ENCODE measurements at regions not wholly inside any gene's neighbourhood (a gene's known extent, or its start where the extent isn't known, plus 50 kb on each side); places are given as distances from the start of the nearest gene placed in this dataset.

DNA sequence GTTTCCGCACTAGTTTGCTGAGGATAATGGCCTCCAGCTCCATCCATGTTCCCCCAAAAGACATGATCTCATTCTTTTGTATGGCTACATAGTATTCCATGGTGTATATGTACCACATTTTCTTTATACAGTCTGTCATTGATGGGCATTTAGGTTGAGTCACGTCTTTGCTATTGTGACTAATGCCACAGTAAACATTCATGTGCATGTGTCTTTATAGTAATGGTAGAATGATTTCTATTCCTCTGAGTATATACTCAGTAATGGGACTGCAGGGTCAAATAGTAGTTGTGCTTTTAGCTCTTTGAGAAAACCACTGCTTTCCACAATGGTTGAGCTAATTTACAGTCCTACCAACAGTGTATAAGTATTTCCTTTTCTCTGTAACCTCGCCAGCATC, 78.3 kb upstream of the BCL9 start:
- no peak for DNase-seq (ENCODE audit: low read depth, low spot score)

DNA sequence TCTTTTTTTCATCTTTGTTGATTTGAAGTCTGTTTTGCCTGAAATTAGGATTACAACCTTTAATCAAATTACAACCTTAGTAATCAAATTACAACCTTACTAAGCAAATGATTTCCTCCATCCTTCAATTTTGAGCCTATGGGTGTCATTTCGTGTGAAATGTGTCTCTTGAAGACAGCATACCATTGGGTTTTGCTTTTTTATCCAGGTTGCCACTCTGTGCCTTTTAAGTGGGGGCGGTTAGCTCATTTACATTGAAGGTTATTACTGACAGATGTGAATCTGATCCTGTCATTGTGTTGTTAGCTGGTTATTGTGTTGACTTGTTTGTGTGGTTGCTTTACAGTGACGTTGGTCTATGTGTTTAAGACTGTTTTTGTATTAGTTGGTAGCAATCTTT, 74.8 kb upstream of the BCL9 start:
- DNase-seq (ENCODE audit: low read depth, low spot score) = no peak

DNA sequence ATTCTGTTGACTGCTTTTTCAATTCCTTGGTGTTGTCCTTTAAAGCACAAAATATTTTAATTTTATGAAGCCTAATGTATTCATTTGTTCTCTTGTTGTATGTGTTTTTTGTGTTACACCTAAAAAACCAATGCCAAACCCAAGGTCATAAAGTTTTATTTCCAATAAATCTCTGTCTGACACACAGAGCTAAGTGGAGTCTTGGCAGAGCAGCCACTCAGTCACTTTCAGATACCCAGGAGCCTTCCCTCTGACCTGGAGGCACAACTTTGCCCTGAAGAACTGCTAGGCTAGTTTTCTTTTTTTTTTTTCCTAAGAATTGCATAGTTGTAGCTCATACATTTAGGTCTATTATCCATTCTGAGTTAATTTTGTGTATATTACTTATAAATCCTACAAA, 71.2 kb upstream of the BCL9 start:
- DNase-seq (ENCODE audit: low read depth, low spot score) = no peak

DNA sequence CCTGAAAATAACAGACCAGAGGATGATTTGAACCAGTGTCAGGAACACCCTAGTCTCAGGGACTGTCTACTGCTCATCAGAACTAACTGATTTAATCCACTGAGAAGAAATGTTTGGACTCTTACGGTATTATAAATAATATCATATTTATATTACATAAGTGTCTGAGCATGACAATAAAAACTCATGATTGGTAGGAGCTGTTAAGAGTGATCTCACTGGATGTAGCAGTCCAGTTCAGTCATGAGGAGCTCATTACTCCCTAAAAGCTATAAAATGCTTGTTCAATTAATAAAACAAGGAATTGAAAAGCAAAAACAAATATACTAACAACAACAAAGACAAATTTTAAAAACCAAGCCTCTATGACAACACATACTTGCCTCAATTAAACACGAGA, 68.8 kb upstream of the BCL9 start:
- DNase-seq (ENCODE audit: low read depth, low spot score) = no peak

DNA sequence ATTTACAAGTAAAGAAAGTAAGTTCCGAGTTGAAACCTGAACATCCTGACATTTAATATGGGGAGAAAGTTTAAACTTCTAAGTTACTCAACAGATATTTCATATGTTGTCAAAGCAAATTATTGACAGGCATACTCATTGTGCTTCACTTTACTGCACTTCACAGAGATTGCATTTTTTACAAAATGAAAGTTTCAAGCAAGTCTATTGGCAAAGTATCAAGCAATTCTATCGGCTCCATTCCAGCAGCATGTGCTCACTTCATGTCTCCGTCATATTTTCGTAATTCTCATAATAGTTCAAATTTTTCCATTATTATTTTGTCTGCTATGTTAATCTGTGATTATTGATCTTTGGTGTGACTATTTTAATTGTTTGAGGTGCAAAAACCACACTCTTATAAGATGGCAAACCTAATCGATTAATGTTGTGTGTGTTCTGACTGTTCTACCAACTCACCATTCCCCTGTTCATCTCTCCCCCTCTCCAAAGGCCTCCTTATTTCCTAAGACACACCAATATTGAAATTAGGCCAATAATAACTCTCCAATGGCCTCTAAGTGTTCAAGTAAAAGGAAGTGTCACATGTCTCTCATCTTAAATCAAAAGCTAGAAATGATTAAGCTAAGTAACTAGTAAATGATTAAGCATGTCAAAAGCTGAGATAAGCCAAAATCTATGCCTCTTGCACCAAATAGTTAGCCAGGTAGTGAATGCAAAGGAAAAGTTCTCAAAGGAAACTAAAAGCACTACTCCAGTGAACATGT, 68.2 kb upstream of the BCL9 start:
- no peak for DNase-seq (ENCODE audit: low read depth, low spot score)

DNA sequence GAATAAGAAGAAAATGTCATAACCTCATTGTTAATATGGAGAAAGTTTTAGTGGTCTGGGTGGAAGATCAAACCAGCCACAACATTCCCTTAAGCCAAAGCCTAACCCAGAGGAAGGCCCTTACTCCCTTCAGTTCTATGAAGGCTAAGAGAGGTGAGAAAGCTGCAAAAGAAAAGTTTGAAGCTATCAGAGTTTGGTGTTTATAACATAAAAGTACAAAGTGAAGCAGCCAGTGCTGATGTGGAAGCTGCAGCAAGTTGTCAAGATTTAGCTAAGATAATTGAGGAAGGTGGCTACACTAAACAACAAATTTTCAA, 67.6 kb upstream of the BCL9 start:
- DNase-seq (ENCODE audit: low read depth, low spot score) = no peak

DNA sequence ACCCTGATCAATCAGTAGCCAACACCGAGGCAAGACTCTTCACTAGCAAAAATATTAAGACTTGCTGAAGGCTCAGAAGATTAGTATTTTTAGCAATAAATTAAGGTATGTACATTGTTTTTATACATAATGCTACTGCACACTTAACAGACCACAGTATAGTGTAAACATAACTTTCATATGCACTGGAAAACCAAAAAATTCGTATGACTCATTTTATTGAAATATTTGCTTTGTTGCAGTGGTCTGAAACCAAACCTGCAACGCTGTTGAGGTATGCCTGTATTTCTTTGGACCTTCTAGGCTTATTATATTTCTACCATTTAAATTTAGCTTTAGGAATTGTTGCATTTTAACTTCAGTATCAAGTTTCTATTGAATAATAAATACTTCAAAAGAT, 65.8 kb upstream of the BCL9 start:
- DNase-seq (ENCODE audit: low read depth, low spot score) = no peak

DNA sequence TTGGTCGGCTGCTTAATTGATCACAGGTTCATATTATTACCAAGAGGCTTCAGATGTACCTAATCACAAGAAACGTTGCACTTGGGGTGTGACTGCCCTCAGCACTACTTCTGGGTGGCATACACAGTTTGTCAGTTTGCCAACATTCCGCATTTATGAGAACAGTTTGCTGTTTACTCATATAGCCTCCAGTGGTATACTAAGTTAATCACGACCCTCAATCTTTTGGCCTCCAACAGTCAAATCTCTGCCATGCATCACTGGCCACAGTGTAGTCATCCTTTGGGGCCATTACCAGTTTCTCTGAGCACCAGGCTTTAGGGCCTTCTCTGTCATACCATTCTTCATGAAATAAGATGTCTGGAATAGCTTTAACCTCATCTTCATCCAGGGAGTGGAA, 62.8 kb upstream of the BCL9 start:
- no peak for DNase-seq (ENCODE audit: low read depth, low spot score)

DNA sequence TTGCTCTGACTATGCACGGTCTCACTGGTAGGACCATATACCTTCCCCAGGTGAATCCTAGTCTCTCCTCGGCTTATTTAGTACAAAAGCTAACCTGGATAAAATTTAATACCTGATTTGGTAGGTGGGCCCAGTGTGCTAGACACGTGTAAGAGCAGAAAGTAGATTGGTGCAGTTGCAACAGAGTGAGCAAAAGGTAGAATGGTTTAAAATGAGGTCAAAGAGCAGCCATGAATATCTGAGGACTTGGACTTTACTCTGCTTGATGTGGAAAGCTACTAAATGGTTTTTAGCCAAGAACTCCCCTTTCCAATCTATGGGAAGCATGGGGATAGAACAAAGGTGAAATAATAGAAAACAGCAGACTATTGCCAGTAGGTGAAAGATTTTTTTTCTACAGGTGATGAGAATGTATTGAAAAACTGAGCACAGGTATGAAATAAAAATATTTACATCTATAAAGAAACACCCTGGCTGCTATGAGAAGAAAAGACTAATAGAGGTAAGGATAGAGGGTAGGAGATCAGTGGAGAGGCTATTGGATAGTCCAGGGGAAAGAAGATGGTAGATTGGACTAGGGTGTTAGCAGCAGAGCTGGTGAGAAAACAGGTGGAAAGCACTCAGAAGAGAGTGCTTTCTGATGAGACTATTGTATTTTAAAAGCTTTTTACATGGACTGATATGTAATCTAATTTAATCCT, 61.3 kb upstream of the BCL9 start:
- DNase-seq (ENCODE audit: low read depth, low spot score) = no peak

DNA sequence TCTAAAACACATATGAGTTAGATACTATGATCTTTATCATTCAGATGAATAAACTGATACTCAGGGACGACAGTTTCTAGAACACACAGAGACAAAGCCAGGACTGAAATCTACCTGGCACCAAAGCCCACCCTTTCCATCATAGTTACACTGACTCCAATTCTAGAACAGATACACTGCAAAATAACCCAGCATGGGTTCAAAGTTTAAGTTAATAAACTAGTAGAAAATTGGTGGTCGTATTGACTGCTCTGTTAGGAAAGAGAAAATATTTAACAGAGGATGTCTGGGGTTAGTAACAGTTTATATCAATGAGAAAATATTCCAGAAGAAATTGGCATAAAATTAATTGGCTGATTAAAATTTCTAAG, 60.8 kb upstream of the BCL9 start:
- no peak for DNase-seq (ENCODE audit: low read depth, low spot score)

DNA sequence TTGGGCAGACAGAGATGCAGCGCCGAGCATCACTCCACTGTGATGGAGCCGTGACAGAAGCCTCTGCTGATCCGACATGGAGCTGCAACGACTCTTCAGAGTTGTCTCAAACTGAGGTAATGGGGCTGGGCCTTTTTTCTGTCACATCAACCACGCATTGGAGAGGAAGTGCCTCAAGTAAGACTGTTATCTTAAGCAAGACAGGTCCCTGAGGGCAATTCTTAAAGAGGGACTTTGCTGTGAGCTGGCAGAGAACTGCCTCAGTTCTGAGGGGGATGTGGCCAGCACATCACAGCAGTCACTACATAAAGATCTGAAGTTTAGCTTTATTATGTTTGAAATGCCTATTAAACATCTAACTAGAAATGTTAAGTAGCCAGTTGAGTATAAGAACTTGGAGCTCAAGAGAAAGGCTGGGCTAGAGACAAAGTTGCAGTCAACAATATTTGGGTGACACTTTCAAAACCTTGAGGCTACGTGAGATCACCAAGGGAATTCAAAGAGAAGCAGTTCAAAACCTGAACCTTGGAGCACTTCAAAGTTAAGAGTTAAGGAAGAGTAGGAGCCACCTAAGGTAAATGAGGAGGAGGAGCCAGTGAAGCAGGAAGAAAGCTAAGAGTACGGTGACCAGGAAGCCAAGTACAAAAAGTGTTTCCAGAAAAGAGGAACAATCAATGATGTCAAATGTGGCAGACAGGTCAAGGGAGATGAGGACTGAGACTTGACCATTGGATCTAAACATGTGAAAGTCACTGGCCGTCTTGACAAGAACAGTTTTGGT, 54.2 kb upstream of the BCL9 start:
- no peak for DNase-seq (ENCODE audit: low read depth, low spot score)

DNA sequence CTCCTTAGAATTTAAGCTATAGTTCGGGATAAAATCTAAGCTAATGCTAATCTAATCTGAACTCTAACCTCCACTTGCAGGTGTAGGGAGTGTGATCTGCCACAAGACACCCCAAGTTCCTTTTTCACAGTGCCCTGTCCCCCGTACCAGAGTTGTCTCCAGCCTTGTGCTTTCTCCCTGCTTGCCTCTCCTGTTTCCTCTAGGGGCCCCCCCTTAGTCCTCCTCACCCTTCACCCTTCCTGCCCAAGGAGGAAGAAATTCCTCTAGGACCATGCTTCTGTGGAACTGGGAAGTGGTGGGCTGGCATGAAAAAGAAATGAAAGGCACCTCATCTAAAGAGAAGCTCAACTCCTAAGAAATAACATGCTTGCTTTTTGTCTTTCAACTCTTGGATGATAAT, 50.2 kb upstream of the BCL9 start:
- DNase-seq (ENCODE audit: low read depth, low spot score) = no peak
